GM13977 (cell line): ENCODE measurements at regions not wholly inside any gene's neighbourhood (a gene's known extent, or its start where the extent isn't known, plus 50 kb on each side); places are given as distances from the start of the nearest gene placed in this dataset.

ENCODE experiments used
- DNase-seq: peaks from one replicate; pipeline ENCODE4 v3.0.0; 2012; ENCODE audit warnings: low spot score
- in situ Hi-C: fragments of 300-500 bp; cut with MboI; formaldehyde crosslinking; loops from one replicate; pipeline ENCODE4 v1.12.0; 2022; ENCODE audit warnings: low sequenced_read_pairs, low pct_unique_long_range_greater_than_20kb, mixed read lengths, inconsistent platforms; ENCODE audit not compliant: unreplicated experiment
- TF ChIP-seq, protein P1 (sequence below): IDR thresholded peaks from 2 replicates; pipeline ENCODE4 v1.5.1; 2012; ENCODE audit warnings: mild to moderate bottlenecking, control low read depth; ENCODE audit not compliant: insufficient read depth; ENCODE audit errors: extremely low read depth, missing control alignments

- TF ChIP-seq, protein P1, sequence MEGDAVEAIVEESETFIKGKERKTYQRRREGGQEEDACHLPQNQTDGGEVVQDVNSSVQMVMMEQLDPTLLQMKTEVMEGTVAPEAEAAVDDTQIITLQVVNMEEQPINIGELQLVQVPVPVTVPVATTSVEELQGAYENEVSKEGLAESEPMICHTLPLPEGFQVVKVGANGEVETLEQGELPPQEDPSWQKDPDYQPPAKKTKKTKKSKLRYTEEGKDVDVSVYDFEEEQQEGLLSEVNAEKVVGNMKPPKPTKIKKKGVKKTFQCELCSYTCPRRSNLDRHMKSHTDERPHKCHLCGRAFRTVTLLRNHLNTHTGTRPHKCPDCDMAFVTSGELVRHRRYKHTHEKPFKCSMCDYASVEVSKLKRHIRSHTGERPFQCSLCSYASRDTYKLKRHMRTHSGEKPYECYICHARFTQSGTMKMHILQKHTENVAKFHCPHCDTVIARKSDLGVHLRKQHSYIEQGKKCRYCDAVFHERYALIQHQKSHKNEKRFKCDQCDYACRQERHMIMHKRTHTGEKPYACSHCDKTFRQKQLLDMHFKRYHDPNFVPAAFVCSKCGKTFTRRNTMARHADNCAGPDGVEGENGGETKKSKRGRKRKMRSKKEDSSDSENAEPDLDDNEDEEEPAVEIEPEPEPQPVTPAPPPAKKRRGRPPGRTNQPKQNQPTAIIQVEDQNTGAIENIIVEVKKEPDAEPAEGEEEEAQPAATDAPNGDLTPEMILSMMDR = no peak
- in situ Hi-C loops = loop anchor here (10.0 kb wide), 1 partner anchor 54 kb away; no protein-coding TSS in a partner anchor
Measured at GRCh38 chr16:47990676-47991075, 165.1 kb downstream of the ABCC12 start.

GRCh38 chr16:47987136-47987535, 168.7 kb downstream of the ABCC12 start:
- DNase-seq = no peak
- in situ Hi-C loops = no loop called here
- TF ChIP-seq, protein P1 = no peak

More at GRCh38 chr16:47990676-47991075, 165.1 kb downstream of the ABCC12 start:
- DNase-seq = no peak

GRCh38 chr16:47986031-47986430, 169.8 kb downstream of the ABCC12 start:
- in situ Hi-C loops = no loop called here
- no peak for DNase-seq
- TF ChIP-seq, protein P1 = no peak

- TF ChIP-seq, protein P1 = no peak
- in situ Hi-C loops = no loop called here
- no peak for DNase-seq
Measured at GRCh38 chr16:47984669-47985068, 171.1 kb downstream of the ABCC12 start.

DNA sequence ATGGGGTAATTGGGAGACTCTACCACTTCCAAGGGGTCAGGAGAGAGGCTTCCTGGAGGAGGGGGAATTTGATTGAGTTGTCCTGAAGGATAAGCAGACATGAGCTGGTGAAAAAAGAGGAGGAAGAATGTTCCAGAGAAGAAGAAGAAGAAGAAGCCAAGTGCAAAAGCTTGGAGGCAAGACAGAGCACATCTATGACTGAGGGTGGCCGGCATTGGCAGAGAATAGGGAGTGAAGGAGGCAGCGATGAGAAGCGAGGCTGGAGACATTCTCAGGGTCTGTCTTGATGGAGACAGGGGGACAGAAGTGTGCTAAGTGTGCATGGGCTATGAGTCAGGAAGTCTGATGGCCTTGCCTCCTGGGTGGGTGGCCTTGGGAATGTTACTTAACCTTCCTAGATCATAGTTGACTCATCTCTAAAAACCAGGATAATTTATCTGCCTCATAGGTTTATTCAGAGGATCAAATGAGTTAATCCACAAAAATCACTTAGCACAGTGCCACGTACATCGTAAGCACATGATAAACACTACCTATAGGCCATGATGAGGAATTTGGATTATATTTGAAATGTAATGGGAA, 171.7 kb downstream of the ABCC12 start:
- in situ Hi-C loops = no loop called here
- DNase-seq = no peak
- TF ChIP-seq, protein P1 = no peak

GRCh38 chr16:47980212-47980611, 175.6 kb downstream of the ABCC12 start:
- no peak for DNase-seq
- TF ChIP-seq, protein P1 = no peak
- in situ Hi-C loops = no loop called here
